Erythroblast (primary cell): ENCODE measurements at regions not wholly inside any gene's neighbourhood (a gene's known extent, or its start where the extent isn't known, plus 50 kb on each side); places are given as distances from the start of the nearest gene placed in this dataset.

Experiments used
- GATA1 ChIP-seq: IDR thresholded peaks from 2 replicates; pipeline ENCODE4 v1.6.1; 2011; ENCODE audit warnings: low read depth, mild to moderate bottlenecking, control low read depth, low read length, moderate library complexity
- POLR2A ChIP-seq: IDR thresholded peaks from 2 replicates; pipeline ENCODE4 v1.6.1; 2011; ENCODE audit warnings: mild to moderate bottlenecking, low read length

DNA sequence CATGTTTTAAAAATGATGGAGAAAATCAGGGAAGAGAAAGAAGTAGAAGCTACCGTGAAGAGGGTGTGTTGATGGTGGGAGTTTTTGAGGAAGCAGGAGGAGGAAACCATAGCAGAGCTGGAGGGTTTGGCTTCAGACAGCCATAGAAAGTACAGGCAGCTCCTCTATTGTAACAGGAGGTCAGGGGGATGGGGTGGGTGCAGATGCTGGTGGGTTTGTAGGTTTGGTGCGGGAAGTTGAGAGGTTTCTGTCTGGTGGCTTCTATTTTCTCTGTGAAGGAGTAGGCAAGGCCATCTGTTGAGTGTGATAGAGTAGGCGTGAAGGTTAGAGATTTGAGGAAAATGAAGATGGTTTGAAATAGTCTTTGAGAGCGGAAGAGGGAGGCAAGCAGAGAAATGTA lies 97.7 kb upstream of the TBC1D5 start:
- no peak for TF ChIP-seq POLR2A
- TF ChIP-seq GATA1 = no peak
